ENCODE measurements at regions not wholly inside any gene's neighbourhood (a gene's known extent, or its start where the extent isn't known, plus 50 kb on each side); places are given as distances from the start of the nearest gene placed in this dataset.

DNA sequence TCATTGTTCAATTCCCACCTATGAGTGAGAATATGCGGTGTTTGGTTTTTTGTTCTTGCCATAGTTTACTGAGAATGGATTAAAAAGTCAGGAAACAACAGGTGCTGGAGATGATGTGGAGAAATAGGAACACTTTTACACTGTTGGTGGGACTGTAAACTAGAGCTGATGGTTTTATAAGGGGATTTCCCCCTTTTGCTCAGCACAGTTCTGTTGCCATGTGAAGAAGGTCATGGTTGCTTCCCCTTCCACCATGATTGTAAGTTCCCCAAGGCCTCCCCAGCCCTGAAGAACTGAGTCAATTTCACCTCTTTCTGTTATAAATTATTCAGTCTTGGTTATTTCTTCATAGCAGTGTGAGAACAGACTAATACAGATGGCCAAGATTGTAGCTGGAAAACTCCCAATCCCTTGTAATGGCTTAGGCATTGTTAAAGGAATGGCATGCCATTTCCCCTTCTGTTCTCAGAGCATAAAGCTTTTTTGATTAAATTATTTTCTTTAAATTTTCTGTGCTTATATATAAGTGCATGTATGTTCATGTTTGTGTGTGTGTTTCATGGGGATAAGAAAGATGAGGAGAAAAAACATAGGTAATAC is 144.8 kb downstream of the BACH1 start:
- TF ChIP-seq, protein P1, sequence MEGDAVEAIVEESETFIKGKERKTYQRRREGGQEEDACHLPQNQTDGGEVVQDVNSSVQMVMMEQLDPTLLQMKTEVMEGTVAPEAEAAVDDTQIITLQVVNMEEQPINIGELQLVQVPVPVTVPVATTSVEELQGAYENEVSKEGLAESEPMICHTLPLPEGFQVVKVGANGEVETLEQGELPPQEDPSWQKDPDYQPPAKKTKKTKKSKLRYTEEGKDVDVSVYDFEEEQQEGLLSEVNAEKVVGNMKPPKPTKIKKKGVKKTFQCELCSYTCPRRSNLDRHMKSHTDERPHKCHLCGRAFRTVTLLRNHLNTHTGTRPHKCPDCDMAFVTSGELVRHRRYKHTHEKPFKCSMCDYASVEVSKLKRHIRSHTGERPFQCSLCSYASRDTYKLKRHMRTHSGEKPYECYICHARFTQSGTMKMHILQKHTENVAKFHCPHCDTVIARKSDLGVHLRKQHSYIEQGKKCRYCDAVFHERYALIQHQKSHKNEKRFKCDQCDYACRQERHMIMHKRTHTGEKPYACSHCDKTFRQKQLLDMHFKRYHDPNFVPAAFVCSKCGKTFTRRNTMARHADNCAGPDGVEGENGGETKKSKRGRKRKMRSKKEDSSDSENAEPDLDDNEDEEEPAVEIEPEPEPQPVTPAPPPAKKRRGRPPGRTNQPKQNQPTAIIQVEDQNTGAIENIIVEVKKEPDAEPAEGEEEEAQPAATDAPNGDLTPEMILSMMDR (conservative IDR thresholded peaks at IDR 0.05; ENCODE audit: low read depth, low read length): no peak
- TF ChIP-seq EZH2 (IDR thresholded peaks at IDR 0.05; ENCODE audit: borderline replicate concordance, low read depth, low read length, poor library complexity, severe bottlenecking): no peak

All from A673 (cell line).